ENCODE measurements at regions not wholly inside any gene's neighbourhood (a gene's known extent, or its start where the extent isn't known, plus 50 kb on each side); places are given as distances from the start of the nearest gene placed in this dataset.

DNA sequence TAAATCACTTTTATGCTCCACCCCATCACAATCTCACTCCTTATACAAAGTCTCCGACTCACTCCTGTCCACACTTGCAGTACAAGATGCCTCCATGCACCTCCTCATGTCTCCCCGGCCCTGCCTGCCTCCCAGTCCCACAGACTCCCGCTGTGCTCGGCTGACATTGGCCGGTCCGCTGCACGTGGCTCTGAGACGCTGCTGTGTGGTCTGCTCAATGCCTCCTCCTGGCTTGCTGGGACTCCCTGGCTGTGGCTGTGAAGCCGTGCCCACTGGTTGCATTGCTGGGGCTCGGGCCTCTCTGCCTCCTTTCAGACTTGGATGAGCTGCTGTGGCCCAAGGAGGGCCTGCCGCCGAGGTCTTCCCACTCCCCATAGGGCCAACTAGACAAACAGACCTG is 224.0 kb upstream of the B3GAT1 start:
- ChIA-PET POLR2A (no interaction called here), CTCF (no interaction called here)
- H3K27ac ChIP-seq (ENCODE audit: low read depth, low read length), result no peak overlapping the region
- no peaks in the 10 kb centered on the region for H3K36me3 ChIP-seq (ENCODE audit: control insufficient read depth in 2 of 3, insufficient read depth in 3 of 3, low read length in 3 of 3)
- H3K27me3 ChIP-seq (ENCODE audit: control insufficient read depth in 2 of 2, insufficient read depth in 2 of 2, low read length in 2 of 2), result no peaks in the 10 kb centered on the region
- H3K4me1 ChIP-seq (ENCODE audit: control insufficient read depth in 2 of 2, insufficient read depth in 2 of 2, low read length in 2 of 2), result no peaks in the 10 kb centered on the region
- Mint-ChIP-seq H3K4me3 (no peak overlapping the region), H3K9me3 (peaks cover 0 to 1% (median 0%) of the 10 kb centered on the region in 11 donors), H3K27me3 (peaks cover 0 to 26% (median 6%) of the 10 kb centered on the region in 5 donors), H3K4me1 (peaks cover 0 to 5% (median 0%) of the 10 kb centered on the region in 7 donors), H3K36me3 (no peaks in the 10 kb centered on the region), H3K27ac (no peak overlapping the region)
- no peaks in the 10 kb centered on the region for H3K9me3 ChIP-seq (ENCODE audit: control insufficient read depth in 2 of 3, low read length in 3 of 3)
- ATAC-seq, result no peak
- no peak for DNase-seq
- intact Hi-C loops (cut with micrococcal nuclease), result no loop called here
- no peak overlapping the region for H3K4me3 ChIP-seq (ENCODE audit: low read length)

DNA sequence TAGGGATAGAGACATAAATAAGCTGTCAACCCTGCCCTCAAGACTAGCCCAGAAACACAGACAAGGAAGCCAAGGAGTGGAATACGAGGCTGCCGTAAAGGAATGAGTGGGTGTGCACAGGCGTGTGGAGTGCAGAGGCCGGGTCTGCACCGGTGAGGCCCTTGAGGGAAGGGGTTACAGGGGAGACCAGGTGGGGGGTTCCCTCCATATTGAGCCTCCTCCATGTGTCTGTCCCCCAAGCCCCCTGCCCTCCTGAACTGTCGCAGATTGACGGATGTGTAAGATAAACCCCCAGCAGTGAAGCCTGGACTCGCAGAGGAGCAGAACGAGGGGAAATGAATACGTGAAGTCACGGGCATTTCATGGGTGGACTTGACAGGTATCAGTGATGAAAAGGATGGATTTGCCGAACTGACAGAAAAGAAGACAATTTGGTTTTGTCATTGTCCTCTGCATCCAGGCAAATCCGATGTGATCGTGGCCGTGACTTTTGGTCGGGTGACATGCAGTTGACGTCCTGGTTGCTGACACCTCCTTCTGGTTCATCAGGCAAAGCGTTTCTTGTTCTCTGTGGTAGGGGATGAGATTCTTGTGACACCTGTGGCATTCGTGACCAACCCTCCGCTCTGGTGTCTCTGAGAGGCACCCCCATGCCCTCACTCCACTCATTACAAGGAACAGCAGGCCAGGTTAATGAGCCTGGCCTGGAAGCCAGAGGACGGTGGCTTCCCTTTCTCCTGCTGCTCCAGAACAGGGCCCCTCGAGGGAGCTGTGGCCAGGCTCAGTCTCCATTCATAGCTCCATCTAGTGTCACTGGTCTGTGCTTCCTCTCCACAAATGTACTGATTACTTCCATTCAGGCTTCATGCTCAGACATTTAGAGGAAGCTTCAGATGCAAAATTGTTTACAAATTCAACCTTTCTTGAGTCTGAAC is 223.1 kb upstream of the B3GAT1 start:
- no peaks in the 10 kb centered on the region for H3K36me3 Mint-ChIP-seq
- CTCF ChIA-PET, result no interaction called here
- H3K4me1 ChIP-seq (ENCODE audit: control insufficient read depth in 2 of 2, insufficient read depth in 2 of 2, low read length in 2 of 2), result no peaks in the 10 kb centered on the region
- no peak overlapping the region for H3K4me3 ChIP-seq (ENCODE audit: low read length)
- H3K36me3 ChIP-seq (ENCODE audit: control insufficient read depth in 2 of 3, insufficient read depth in 3 of 3, low read length in 3 of 3), result no peaks in the 10 kb centered on the region
- DNase-seq (no peak), ATAC-seq (no peak)
- peaks cover 0 to 3% (median 0%) of the 10 kb centered on the region in 11 donors for H3K9me3 Mint-ChIP-seq
- peaks cover 0 to 5% (median 0%) of the 10 kb centered on the region in 7 donors for H3K4me1 Mint-ChIP-seq
- H3K27me3 ChIP-seq (ENCODE audit: control insufficient read depth in 2 of 2, insufficient read depth in 2 of 2, low read length in 2 of 2), result no peaks in the 10 kb centered on the region
- no peak overlapping the region for H3K27ac ChIP-seq (ENCODE audit: low read depth, low read length)
- no peak overlapping the region for H3K27ac Mint-ChIP-seq
- peaks cover 0 to 26% (median 6%) of the 10 kb centered on the region in 5 donors for H3K27me3 Mint-ChIP-seq
- no peaks in the 10 kb centered on the region for H3K9me3 ChIP-seq (ENCODE audit: control insufficient read depth in 2 of 3, low read length in 3 of 3)
- intact Hi-C loops (cut with micrococcal nuclease), result no loop called here
- POLR2A ChIA-PET, result no interaction called here
- H3K4me3 Mint-ChIP-seq, result no peak overlapping the region

DNA sequence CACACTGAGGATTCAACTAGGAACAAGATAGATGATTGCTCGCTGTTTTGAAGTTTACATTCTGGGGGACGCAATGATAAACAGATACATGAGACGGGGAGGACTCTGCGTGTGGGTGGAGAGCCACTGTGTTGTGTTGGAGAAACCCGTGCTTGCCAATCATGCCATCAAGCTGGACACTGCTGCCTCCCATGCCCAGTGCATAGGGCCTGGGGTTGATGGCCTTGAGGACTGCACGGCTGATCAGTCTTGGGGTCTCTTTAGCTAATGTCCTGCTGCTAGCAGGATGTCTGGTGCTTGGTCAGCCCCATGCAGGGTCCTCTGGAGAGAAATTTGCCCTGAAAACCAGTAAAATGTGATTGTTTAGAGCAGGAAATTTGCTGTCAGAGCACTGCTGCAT is 221.2 kb upstream of the B3GAT1 start:
- Histone ChIP-seq H3K4me1 (ENCODE audit: control insufficient read depth in 2 of 2, insufficient read depth in 2 of 2, low read length in 2 of 2) (no peaks in the 10 kb centered on the region), H3K9me3 (ENCODE audit: control insufficient read depth in 2 of 3, low read length in 3 of 3) (no peaks in the 10 kb centered on the region), H3K36me3 (ENCODE audit: control insufficient read depth in 2 of 3, insufficient read depth in 3 of 3, low read length in 3 of 3) (no peaks in the 10 kb centered on the region), H3K27me3 (ENCODE audit: control insufficient read depth in 2 of 2, insufficient read depth in 2 of 2, low read length in 2 of 2) (no peaks in the 10 kb centered on the region), H3K27ac (ENCODE audit: low read depth, low read length) (no peak overlapping the region), H3K4me3 (ENCODE audit: low read length) (no peak overlapping the region)
- Mint-ChIP-seq H3K4me1 (peaks cover 0 to 5% (median 0%) of the 10 kb centered on the region in 7 donors), H3K27ac (no peak overlapping the region), H3K4me3 (no peak overlapping the region), H3K36me3 (no peaks in the 10 kb centered on the region), H3K9me3 (peaks cover 0 to 3% (median 0%) of the 10 kb centered on the region in 11 donors), H3K27me3 (peaks cover 0 to 18% (median 3%) of the 10 kb centered on the region in 5 donors)
- DNase-seq, result no peak
- intact Hi-C loops (cut with micrococcal nuclease), result no loop called here
- no peak for ATAC-seq
- CTCF ChIA-PET, result no interaction called here
- POLR2A ChIA-PET, result no interaction called here

DNA sequence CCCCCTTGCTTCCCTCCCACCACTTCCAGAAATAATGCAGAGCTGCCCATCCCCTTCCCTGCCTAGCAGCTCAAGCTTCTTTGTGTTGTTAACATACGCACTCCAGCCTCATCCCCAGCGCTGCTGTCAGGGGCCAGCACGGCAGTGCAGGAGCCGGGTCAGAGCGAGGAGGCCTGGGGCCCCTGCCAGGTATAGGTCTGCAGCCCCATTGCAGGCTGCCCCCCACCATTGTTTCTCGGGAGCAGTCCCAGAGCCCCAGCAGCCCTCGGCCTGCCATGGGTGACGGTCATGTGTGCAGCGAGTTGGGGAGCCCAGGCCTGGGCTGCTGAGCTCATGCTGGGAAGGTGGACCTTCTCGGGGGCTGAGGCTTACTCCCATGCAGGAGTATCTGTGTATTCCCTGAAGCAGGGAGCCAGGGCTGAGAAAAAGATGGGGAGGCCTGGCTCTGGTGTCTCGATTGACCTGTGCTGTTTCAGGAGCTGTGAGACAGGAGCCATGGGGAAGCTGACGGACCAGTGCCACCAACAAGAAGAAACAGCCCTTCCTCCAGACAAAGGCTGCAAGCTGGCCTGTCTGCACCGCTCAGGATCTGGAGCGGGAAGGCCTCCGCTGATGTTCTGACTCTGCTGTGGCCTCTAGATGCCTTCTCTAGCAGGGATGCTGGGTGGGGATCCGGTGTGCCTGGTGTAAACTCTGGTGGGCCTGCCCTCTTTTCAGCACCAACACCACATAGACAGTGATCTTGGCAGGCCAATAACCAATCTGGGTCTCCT is 220.5 kb upstream of the B3GAT1 start:
- no peaks in the 10 kb centered on the region for H3K36me3 ChIP-seq (ENCODE audit: control insufficient read depth in 2 of 3, insufficient read depth in 3 of 3, low read length in 3 of 3)
- no peaks in the 10 kb centered on the region for H3K27me3 ChIP-seq (ENCODE audit: control insufficient read depth in 2 of 2, insufficient read depth in 2 of 2, low read length in 2 of 2)
- Mint-ChIP-seq H3K9me3 (peaks cover 0 to 3% (median 0%) of the 10 kb centered on the region in 11 donors), H3K36me3 (no peaks in the 10 kb centered on the region), H3K27ac (no peak overlapping the region), H3K27me3 (peaks cover 0 to 12% (median 7%) of the 10 kb centered on the region in 5 donors), H3K4me3 (no peak overlapping the region), H3K4me1 (peaks cover 0 to 5% (median 0%) of the 10 kb centered on the region in 7 donors)
- ATAC-seq (peak; percentile 10), DNase-seq (no peak)
- intact Hi-C loops (cut with micrococcal nuclease), result no loop called here
- POLR2A ChIA-PET, result no interaction called here
- no peaks in the 10 kb centered on the region for H3K4me1 ChIP-seq (ENCODE audit: control insufficient read depth in 2 of 2, insufficient read depth in 2 of 2, low read length in 2 of 2)
- no peaks in the 10 kb centered on the region for H3K9me3 ChIP-seq (ENCODE audit: control insufficient read depth in 2 of 3, low read length in 3 of 3)
- no peak overlapping the region for H3K27ac ChIP-seq (ENCODE audit: low read depth, low read length)
- CTCF ChIA-PET, result no interaction called here
- H3K4me3 ChIP-seq (ENCODE audit: low read length), result no peak overlapping the region

DNA sequence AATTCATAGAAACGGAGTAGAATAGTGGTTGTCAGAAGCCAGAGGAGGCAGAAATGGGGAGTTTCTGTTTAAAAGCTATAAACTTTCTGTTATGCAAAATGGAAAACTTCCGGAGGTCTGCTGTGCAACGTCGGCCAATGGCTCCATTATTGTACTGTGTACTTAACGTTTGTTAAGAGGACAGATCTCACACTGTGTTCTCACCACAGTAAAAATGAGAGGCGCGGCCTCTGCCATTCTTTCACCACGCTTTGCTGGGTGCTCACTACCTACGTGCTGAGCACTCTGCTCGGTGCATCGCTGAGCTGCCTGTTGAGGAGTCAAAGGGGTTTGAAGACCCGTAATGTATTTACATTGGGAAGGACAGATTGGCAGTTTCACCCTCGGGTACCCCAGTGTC is 218.8 kb upstream of the B3GAT1 start:
- Histone ChIP-seq H3K4me1 (ENCODE audit: control insufficient read depth in 2 of 2, insufficient read depth in 2 of 2, low read length in 2 of 2) (no peaks in the 10 kb centered on the region), H3K27ac (ENCODE audit: low read depth, low read length) (no peak overlapping the region), H3K27me3 (ENCODE audit: control insufficient read depth in 2 of 2, insufficient read depth in 2 of 2, low read length in 2 of 2) (no peaks in the 10 kb centered on the region), H3K9me3 (ENCODE audit: control insufficient read depth in 2 of 3, low read length in 3 of 3) (no peaks in the 10 kb centered on the region), H3K4me3 (ENCODE audit: low read length) (no peak overlapping the region), H3K36me3 (ENCODE audit: control insufficient read depth in 2 of 3, insufficient read depth in 3 of 3, low read length in 3 of 3) (no peaks in the 10 kb centered on the region)
- no peak overlapping the region for H3K4me3 Mint-ChIP-seq
- POLR2A ChIA-PET, result no interaction called here
- CTCF ChIA-PET, result no interaction called here
- DNase-seq, result no peak
- peaks cover 0 to 11% (median under 1%) of the 10 kb centered on the region in 5 donors for H3K27me3 Mint-ChIP-seq
- no peak overlapping the region for H3K27ac Mint-ChIP-seq
- no peak for ATAC-seq
- intact Hi-C loops (cut with micrococcal nuclease), result no loop called here
- no peaks in the 10 kb centered on the region for H3K36me3 Mint-ChIP-seq
- H3K4me1 Mint-ChIP-seq, result no peaks in the 10 kb centered on the region
- H3K9me3 Mint-ChIP-seq, result peaks cover 0 to 3% (median 0%) of the 10 kb centered on the region in 11 donors

DNA sequence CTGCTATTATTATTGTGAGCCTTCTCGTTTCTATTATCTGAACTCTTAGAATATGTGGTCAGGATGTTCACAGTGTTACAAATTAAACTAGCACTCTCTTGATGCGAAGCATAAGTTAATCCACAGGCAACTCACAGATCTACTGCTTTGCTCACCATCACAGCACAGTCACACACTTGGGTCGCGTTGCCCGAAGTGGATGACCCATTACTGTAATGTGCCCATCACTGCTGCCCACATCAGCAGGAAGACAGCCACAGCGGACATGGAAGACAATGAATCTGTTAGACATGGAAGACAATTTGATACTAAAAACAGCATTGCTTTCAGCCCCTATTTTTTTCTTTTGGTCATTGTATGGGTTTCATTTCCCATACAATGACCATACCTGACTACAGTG is 216.4 kb upstream of the B3GAT1 start:
- ChIA-PET CTCF (no interaction called here), POLR2A (no interaction called here)
- H3K4me1 ChIP-seq (ENCODE audit: control insufficient read depth in 2 of 2, insufficient read depth in 2 of 2, low read length in 2 of 2), result no peaks in the 10 kb centered on the region
- no peaks in the 10 kb centered on the region for H3K9me3 ChIP-seq (ENCODE audit: control insufficient read depth in 2 of 3, low read length in 3 of 3)
- Mint-ChIP-seq H3K36me3 (no peaks in the 10 kb centered on the region), H3K9me3 (peaks cover 0 to 3% (median 0%) of the 10 kb centered on the region in 11 donors), H3K4me1 (no peaks in the 10 kb centered on the region), H3K4me3 (no peak overlapping the region), H3K27me3 (peaks cover 0 to 11% (median 5%) of the 10 kb centered on the region in 5 donors), H3K27ac (no peak overlapping the region)
- H3K27me3 ChIP-seq (ENCODE audit: control insufficient read depth in 2 of 2, insufficient read depth in 2 of 2, low read length in 2 of 2), result no peaks in the 10 kb centered on the region
- H3K36me3 ChIP-seq (ENCODE audit: control insufficient read depth in 2 of 3, insufficient read depth in 3 of 3, low read length in 3 of 3), result no peaks in the 10 kb centered on the region
- no peak overlapping the region for H3K4me3 ChIP-seq (ENCODE audit: low read length)
- intact Hi-C loops (cut with micrococcal nuclease), result no loop called here
- ATAC-seq, result no peak
- no peak for DNase-seq
- no peak overlapping the region for H3K27ac ChIP-seq (ENCODE audit: low read depth, low read length)

All from naive thymus-derived CD4-positive, alpha-beta T cell (primary cell).